ENCODE measurements at regions not wholly inside any gene's neighbourhood (a gene's known extent, or its start where the extent isn't known, plus 50 kb on each side); places are given as distances from the start of the nearest gene placed in this dataset.

- DNase-seq (ENCODE audit: low read depth) = no peak
Measured at GRCh38 chr2:103734911-103735310, 973.1 kb downstream of the TMEM182 start.

- DNase-seq (ENCODE audit: low read depth) = no peak
Measured at GRCh38 chr2:103738108-103738507, 976.3 kb downstream of the TMEM182 start.

- DNase-seq (ENCODE audit: low read depth) = no peak
Measured at GRCh38 chr2:103738606-103739005, 976.8 kb downstream of the TMEM182 start.

DNA sequence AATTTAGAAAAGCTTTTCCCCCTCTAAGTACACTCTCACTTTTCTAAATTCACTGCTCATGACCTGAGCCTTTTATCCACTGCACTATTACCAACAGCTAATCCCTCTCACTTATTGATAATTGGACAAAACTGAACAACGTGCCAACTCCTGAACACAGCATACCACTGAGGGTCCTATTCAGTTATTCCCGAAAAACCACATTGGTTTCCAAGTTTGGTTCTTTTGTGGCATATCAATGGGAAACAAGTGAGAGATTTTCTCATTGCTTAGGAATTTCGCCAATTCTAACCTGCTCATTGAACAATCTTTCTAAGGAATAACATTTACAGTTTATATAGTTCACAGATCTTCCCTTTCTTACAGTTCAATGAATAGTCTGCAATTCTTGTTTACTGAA lies 977.4 kb downstream of the TMEM182 start:
- no peak for DNase-seq (ENCODE audit: low read depth)

- DNase-seq (ENCODE audit: low read depth) = no peak
Measured at GRCh38 chr2:103739921-103740320, 978.1 kb downstream of the TMEM182 start.

GRCh38 chr2:103740631-103741030 lies 978.8 kb downstream of the TMEM182 start:
- no peak for DNase-seq (ENCODE audit: low read depth)

DNA sequence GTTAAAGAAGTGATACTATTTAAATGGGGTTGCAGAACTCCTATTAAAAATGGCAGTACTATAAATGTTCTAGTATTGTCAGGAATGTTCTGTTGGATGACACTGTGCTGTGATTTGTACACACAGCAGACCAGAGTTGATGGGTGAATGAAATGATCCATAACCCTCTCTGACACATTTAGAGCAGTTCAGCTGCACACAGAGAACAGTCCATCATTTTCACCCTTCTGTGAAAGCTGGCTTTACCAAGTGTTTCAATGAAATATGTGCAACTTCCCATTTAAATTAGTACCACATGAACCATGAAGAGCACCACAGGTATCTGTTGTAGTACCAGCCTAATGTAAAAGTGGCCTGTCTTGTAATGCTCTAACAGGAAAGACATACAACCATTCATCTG lies 981.4 kb downstream of the TMEM182 start:
- DNase-seq (ENCODE audit: low read depth) = no peak

DNA sequence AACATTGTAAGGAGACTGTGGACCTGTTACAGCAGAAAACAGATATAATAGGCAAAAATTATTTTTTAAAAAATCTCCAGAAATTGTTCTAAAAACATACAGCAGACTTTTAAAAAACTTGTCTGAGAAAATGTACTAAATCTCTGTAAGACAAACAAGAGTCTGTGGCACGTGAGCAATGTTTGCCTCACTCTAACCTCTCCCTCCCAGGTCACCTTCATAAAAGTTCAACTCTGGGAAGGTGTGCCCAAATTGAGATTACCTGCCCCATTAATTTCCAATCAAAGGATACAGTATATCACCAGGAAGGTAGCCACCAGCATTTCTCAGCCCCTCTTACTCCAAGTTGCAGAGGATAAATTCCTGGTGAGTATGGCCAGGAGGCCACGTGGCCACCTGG lies 992.7 kb downstream of the TMEM182 start:
- DNase-seq (ENCODE audit: low read depth) = no peak

DNA sequence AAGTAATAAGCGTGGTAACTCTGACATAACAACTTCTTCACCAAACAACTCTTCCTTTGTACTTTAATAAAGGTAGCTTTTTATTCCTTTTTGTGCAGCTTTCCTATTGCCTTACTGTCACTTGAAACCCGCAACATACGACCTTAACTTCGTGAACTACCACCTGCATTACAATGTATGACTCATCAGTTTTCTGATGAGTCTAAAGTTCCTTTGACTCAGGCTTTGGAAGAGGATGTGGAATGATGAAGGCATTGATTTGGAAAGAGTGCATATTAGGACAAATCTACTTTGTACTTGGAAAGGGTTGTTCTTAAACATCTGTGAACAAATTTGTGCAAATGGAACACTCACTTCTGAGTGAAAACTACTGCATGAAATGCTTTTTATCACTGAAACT lies 1012.1 kb downstream of the TMEM182 start:
- DNase-seq (ENCODE audit: low read depth) = no peak

- no peak for DNase-seq (ENCODE audit: low read depth)
Measured at GRCh38 chr2:103780088-103780702, 1018.4 kb downstream of the TMEM182 start.

DNA sequence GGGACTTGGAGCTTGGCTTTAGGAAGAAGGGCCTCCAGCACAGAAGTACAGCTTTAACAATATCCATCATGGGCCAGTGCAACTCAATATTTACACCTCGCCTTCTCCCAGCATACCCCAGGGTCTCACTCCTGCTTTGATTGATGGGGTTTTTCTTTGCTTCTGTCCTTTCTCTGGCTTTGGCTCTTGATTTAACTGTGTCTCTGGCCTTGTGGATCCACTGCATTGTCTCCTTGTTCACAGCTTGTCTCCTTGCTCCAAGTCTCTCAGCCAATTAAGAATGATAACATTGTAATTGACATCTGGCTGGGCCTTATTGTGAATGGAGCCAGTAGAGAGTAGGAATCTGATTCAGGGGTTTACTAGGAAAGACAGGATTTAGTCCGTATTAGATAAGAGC lies 1019.5 kb downstream of the TMEM182 start:
- no peak for DNase-seq (ENCODE audit: low read depth)

DNA sequence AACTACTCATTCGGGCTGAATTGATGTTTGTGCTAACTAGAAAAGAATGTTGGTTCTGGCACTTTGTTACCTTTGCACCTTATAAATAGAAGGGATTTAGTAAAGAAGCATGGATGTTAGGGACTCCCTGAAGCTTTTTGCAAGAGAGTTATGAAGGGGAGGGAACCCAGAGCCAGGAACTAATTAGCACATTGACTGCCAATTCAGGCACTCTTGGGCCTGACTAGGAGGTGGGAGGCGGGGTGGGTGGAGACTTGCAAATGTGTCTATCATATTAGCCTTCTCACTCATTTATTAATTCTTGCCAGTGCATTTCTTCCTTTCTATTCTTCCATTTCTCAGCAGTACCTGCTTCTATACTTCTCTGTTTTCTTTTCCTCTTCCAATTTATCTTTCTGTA lies 1022.4 kb downstream of the TMEM182 start:
- DNase-seq (ENCODE audit: low read depth) = no peak

- no peak for DNase-seq (ENCODE audit: low read depth)
Measured at GRCh38 chr2:103785432-103785831, 1023.6 kb downstream of the TMEM182 start.

DNA sequence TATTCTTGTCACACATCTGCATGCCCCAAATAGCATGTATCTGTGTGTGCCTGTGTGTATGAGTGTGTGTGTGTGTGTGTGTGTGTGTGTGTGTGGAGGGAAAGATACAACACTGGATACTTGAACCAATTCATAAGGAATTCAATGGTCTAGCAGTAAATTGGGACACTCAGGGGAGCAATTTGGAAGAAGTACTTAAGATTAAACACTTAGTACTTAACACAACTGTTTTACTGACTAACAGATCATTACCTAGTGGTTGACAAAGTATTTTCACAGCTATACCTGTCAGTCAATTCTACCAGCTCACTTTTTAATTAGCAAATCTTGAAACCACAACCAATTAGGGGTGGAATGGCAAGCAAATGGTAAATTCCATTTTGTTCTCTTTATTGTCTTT lies 1024.1 kb downstream of the TMEM182 start:
- no peak for DNase-seq (ENCODE audit: low read depth)

- no peak for DNase-seq (ENCODE audit: low read depth)
Measured at GRCh38 chr2:103788389-103788788, 1026.6 kb downstream of the TMEM182 start.

DNA sequence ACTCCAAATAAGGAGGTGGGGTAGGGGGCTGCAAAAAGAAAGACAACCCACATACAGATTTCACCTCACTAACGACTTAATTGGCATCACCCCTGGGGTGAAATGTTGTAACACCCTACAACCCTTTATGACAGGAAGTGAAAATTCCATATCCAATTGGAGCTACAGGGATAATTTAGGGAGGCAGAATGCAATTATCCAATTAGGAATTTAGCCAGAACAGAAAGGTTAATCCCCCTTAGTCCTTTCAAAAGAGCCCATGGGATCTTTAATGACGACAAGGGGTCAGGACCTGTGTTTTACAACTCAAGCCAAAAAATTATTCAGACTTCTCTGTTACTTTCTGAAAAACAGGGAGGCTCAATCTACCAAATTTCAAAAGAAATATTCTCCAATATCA lies 1027.1 kb downstream of the TMEM182 start:
- DNase-seq (ENCODE audit: low read depth) = no peak

DNA sequence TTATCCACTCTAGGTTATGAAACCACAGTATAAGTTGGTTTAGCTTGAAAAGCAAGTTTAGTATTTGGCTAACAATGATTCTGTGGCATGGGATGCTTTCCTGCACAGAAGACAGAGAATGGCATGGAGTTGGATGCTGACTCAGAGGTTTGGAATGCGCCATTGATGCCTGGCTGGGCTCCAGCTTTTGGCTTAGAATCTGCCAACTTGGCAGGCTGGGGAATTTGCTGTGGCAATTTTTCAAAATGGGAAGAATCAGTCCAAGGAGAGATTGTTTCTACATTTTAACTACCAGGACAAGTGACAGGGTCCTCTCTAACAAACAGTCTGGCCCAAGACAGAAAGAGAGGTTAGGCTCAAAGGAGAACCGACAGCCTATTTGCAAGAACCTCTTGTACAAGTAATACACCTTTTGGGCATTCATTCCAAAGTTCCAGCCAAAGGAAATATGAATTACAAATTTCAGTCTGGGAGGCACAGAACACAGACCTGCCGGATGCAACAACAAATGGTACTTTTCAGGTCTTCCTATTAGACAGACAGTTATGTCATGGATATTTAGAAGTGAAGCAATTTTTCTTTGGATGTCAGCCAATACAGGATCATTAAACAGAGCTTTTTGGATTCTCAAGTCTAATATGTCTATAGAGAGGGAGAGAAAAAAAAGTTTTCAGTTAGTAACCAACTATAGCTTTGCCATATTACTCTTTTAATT lies 1027.7 kb downstream of the TMEM182 start:
- DNase-seq (ENCODE audit: low read depth) = peak; percentile 2

- no peak for DNase-seq (ENCODE audit: low read depth)
Measured at GRCh38 chr2:103792042-103792441, 1030.2 kb downstream of the TMEM182 start.

DNA sequence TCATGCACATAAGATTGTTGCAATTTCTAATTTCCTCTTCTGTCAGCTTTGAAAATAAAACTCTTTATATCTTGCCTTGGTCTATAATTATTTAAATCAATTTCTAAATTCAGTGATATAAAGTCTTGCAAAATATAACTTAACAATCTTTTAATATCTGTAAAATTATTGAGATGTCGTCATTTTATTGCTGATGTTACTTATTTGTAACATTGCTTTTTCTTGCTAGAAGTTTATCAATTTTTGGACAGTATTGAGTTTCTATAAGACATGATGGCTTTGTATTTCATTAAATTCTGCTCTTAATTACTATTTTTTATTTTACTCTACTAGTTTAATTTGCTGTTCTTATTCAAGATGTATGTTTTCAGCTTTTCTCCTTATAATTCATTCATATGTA lies 1036.5 kb downstream of the TMEM182 start:
- no peak for DNase-seq (ENCODE audit: low read depth)

GRCh38 chr2:103804013-103804412 lies 1042.2 kb downstream of the TMEM182 start:
- no peak for DNase-seq (ENCODE audit: low read depth)

- no peak for DNase-seq (ENCODE audit: low read depth)
Measured at GRCh38 chr2:103805746-103806145, 1043.9 kb downstream of the TMEM182 start.

DNA sequence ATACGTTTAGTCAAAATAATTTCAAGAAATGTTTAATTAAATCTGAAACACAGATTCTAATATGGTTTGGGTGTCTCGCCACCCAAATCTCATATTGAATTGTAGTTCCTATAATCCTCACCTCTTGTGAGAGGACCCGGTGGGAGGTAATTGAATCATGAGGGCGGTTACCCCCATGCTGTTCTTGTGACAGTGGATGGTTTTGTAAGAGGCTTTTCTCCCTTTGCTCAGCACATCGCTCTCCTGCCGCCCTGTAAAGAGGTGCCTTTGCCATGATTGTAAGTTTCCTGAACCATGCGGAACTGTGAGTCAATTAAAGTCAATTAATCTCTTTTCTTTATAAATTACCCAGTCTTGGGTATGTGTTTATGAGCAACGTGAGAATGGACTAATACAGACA lies 1045.1 kb upstream of the POU3F3 start:
- no peak for DNase-seq (ENCODE audit: low read depth)

- no peak for DNase-seq (ENCODE audit: low read depth)
Measured at GRCh38 chr2:103809415-103809814, 1044.5 kb upstream of the POU3F3 start.

- DNase-seq (ENCODE audit: low read depth) = no peak
Measured at GRCh38 chr2:103809941-103810441, 1043.9 kb upstream of the POU3F3 start.

Measured in EH (cell line).